ENCODE measurements at regions not wholly inside any gene's neighbourhood (a gene's known extent, or its start where the extent isn't known, plus 50 kb on each side); places are given as distances from the start of the nearest gene placed in this dataset.
A peak's percentile ranks its signal among the peaks of the same experiment; 100 is the strongest.

DNA sequence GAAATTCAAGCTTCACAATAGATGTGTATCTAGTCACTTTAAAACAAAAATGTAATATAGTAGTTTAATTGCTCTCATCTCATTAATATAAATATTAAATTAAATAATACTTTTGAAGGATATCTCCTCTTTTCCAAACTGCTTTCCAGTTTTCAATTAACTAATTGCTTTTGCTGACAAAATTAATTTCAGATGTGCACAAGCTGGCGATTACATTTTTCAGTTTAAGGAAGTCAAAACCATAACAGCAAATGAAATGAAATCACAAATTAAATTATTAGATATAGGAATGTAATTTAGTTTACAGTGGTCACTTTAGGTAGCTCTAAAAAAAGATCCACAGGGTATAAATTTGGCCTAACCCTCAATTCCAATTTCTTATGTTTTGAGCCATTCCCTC lies 362.1 kb downstream of the SLC6A15 start:
- Histone ChIP-seq H3K9me3 (no peaks in the 10 kb centered on the region), H3K36me3 (no peaks in the 10 kb centered on the region), H3K4me1 (no peaks in the 10 kb centered on the region), H3K4me3 (no peak overlapping the region), H3K27ac (no peak overlapping the region), H3K27me3 (no peaks in the 10 kb centered on the region)
- 73% methylated on average over 1 of the region's 1 CpG for WGBS
- TF ChIP-seq POLR2AphosphoS5 (IDR thresholded peaks at IDR 0.05) (no peak), EP300 (IDR thresholded peaks at IDR 0.05) (no peak), POLR2A (IDR thresholded peaks at IDR 0.05) (no peak)
- TF ChIP-seq, protein P1, sequence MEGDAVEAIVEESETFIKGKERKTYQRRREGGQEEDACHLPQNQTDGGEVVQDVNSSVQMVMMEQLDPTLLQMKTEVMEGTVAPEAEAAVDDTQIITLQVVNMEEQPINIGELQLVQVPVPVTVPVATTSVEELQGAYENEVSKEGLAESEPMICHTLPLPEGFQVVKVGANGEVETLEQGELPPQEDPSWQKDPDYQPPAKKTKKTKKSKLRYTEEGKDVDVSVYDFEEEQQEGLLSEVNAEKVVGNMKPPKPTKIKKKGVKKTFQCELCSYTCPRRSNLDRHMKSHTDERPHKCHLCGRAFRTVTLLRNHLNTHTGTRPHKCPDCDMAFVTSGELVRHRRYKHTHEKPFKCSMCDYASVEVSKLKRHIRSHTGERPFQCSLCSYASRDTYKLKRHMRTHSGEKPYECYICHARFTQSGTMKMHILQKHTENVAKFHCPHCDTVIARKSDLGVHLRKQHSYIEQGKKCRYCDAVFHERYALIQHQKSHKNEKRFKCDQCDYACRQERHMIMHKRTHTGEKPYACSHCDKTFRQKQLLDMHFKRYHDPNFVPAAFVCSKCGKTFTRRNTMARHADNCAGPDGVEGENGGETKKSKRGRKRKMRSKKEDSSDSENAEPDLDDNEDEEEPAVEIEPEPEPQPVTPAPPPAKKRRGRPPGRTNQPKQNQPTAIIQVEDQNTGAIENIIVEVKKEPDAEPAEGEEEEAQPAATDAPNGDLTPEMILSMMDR (IDR thresholded peaks at IDR 0.05), result no peak
- DNase-seq (ENCODE audit: low spot score in 2 of 2), result no peak

DNA sequence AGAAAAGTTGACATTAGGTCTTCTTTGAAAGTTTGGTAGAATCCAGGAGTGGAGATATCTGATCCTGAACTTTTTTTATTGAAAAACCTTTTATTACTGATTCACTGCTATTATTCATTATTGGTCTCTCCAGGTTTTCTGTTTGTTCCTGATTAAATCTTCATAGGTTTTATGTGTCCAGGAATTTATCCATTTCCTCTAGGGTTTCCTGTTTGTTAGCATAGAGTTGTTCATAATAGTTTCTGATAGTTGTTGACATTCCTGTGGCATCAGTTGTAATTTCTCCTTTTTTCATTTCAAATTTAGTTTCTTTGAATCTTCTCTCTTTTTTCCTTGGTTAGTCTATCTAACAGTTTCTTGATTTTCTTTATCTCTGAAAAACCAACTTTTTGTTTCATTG lies 370.3 kb downstream of the SLC6A15 start:
- no peak for DNase-seq (ENCODE audit: low spot score in 2 of 2)
- TF ChIP-seq, protein P1 (IDR thresholded peaks at IDR 0.05), result no peak
- no peak for TF ChIP-seq POLR2AphosphoS5 (IDR thresholded peaks at IDR 0.05)
- no peak for TF ChIP-seq EP300 (IDR thresholded peaks at IDR 0.05)
- no peak for TF ChIP-seq POLR2A (IDR thresholded peaks at IDR 0.05)
- Histone ChIP-seq H3K36me3 (no peaks in the 10 kb centered on the region), H3K4me3 (no peak overlapping the region), H3K9me3 (no peaks in the 10 kb centered on the region), H3K4me1 (no peaks in the 10 kb centered on the region), H3K27me3 (no peaks in the 10 kb centered on the region), H3K27ac (no peak overlapping the region)

DNA sequence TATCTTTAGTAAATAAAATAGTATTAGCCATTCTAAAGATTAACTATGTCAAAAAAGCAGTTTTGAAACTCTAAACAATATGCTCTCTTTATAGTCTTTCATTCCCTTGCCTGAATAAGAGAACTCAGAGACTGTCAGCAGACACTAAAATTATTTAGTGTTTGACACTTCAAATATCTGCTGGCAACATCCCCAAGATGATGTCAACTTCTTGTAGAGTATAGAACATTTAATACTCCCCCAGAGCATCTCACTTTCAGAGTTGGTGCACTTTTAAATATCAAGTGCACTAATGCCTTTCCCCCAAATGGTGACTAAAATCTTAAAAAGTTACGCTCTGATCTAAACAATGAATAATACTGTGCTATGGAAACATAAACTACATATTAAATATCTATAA lies 374.9 kb downstream of the SLC6A15 start:
- H3K4me1 ChIP-seq, result no peaks in the 10 kb centered on the region
- no peak for TF ChIP-seq POLR2AphosphoS5 (IDR thresholded peaks at IDR 0.05)
- no peak for TF ChIP-seq POLR2A (IDR thresholded peaks at IDR 0.05)
- no peak for TF ChIP-seq EP300 (IDR thresholded peaks at IDR 0.05)
- TF ChIP-seq, protein P1 (IDR thresholded peaks at IDR 0.05), result no peak
- no peaks in the 10 kb centered on the region for H3K27me3 ChIP-seq
- DNase-seq (ENCODE audit: low spot score in 2 of 2), result no peak
- WGBS, result 93% methylated on average over 1 of the region's 1 CpG
- H3K36me3 ChIP-seq, result no peaks in the 10 kb centered on the region
- no peak overlapping the region for H3K4me3 ChIP-seq
- no peaks in the 10 kb centered on the region for H3K9me3 ChIP-seq
- no peak overlapping the region for H3K27ac ChIP-seq

DNA sequence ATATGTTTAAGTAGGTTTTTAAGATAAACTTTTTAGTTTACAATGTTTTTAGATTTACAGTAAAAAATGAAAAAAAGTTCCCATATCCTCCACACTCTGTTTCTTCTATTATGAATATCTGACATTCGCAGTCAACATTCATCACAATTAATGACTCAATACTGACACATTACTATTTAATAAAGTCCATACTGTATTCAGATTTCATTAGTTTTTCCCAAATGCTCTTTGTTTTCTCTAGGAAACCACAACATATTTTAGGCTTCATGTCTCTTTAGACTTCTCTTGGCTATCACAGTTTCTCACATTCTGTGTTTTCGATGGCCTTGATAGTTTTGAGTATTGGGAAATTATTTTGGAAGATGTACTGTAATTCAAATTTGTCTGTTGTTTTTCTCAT lies 399.8 kb downstream of the SLC6A15 start:
- no peak for DNase-seq (ENCODE audit: low spot score in 2 of 2)
- Histone ChIP-seq H3K9me3 (no peaks in the 10 kb centered on the region), H3K36me3 (no peaks in the 10 kb centered on the region), H3K27me3 (no peaks in the 10 kb centered on the region), H3K4me3 (no peak overlapping the region), H3K4me1 (peaks cover 12% of the 10 kb centered on the region), H3K27ac (no peak overlapping the region)
- TF ChIP-seq POLR2AphosphoS5 (IDR thresholded peaks at IDR 0.05), result no peak
- no peak for TF ChIP-seq EP300 (IDR thresholded peaks at IDR 0.05)
- TF ChIP-seq, protein P1 (IDR thresholded peaks at IDR 0.05), result no peak
- no peak for TF ChIP-seq POLR2A (IDR thresholded peaks at IDR 0.05)
- 63% methylated on average over 2 of the region's 2 CpGs for WGBS

DNA sequence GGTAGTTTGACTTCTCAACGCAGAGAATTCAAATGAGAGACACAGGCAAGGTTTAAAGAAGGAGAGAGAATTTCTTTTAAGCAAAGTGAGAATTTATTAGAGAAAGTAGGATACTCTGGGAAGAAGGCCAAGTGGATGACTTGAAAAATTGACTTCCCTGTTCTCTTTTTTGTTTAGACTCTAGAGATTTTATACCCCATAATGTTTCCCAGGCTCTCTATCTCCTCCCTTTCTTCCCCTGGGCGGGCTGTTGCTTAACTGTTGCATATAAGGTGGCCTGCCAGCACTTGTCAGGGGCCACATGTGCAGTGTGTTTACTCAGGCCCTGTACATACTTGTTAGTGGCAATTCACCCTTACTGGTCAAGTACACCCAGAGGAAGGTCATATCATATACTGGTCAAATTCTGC lies 403.7 kb downstream of the SLC6A15 start:
- no peaks in the 10 kb centered on the region for H3K36me3 ChIP-seq
- H3K9me3 ChIP-seq, result no peaks in the 10 kb centered on the region
- DNase-seq (ENCODE audit: low spot score in 2 of 2), result no peak
- H3K27me3 ChIP-seq, result no peaks in the 10 kb centered on the region
- H3K4me3 ChIP-seq, result no peak overlapping the region
- peaks cover 15% of the 10 kb centered on the region for H3K4me1 ChIP-seq
- 24% methylated on average over 2 of the region's 2 CpGs for WGBS
- peak overlapping the region; percentile 20 for H3K27ac ChIP-seq
- TF ChIP-seq EP300 (IDR thresholded peaks at IDR 0.05) (no peak), POLR2A (IDR thresholded peaks at IDR 0.05) (no peak)
- TF ChIP-seq, protein P1 (IDR thresholded peaks at IDR 0.05), result no peak
